ENCODE measurements at regions not wholly inside any gene's neighbourhood (a gene's known extent, or its start where the extent isn't known, plus 50 kb on each side); places are given as distances from the start of the nearest gene placed in this dataset.

GRCh38 chr4:66045913-66046312, 375.6 kb upstream of the EPHA5 start:
- Histone ChIP-seq H3K9me3 (no peaks in the 10 kb centered on the region), H3K36me3 (no peaks in the 10 kb centered on the region), H3K4me3 (no peak overlapping the region), H3K27me3 (no peaks in the 10 kb centered on the region), H3K4me1 (no peaks in the 10 kb centered on the region), H3K27ac (no peak overlapping the region)
- intact Hi-C loops (cut with DNase I; ENCODE audit: low total_unique reads) = no loop called here
- no peak for DNase-seq
- TF ChIP-seq CTCF (IDR thresholded peaks at IDR 0.05) (no peak), POLR2A (IDR thresholded peaks at IDR 0.05) (no peak)

- no peak overlapping the region for H3K4me3 ChIP-seq
- intact Hi-C loops (cut with DNase I; ENCODE audit: low total_unique reads) = no loop called here
- H3K36me3 ChIP-seq = no peaks in the 10 kb centered on the region
- TF ChIP-seq POLR2A (IDR thresholded peaks at IDR 0.05) (no peak), CTCF (IDR thresholded peaks at IDR 0.05) (no peak)
- H3K27me3 ChIP-seq = no peaks in the 10 kb centered on the region
- H3K9me3 ChIP-seq = no peaks in the 10 kb centered on the region
- no peak for DNase-seq
- H3K27ac ChIP-seq = no peak overlapping the region
- no peaks in the 10 kb centered on the region for H3K4me1 ChIP-seq
Measured at GRCh38 chr4:66035701-66036100, 365.4 kb upstream of the EPHA5 start.

- no peak for TF ChIP-seq CTCF (IDR thresholded peaks at IDR 0.05)
- no peak for TF ChIP-seq POLR2A (IDR thresholded peaks at IDR 0.05)
- no peak overlapping the region for H3K4me3 ChIP-seq
- H3K36me3 ChIP-seq = no peaks in the 10 kb centered on the region
- intact Hi-C loops (cut with DNase I; ENCODE audit: low total_unique reads) = no loop called here
- no peaks in the 10 kb centered on the region for H3K9me3 ChIP-seq
- H3K27ac ChIP-seq = no peak overlapping the region
- H3K4me1 ChIP-seq = no peaks in the 10 kb centered on the region
- no peak for DNase-seq
- H3K27me3 ChIP-seq = no peaks in the 10 kb centered on the region
Measured at GRCh38 chr4:66034671-66035070, 364.4 kb upstream of the EPHA5 start.

- no peak for DNase-seq
- Histone ChIP-seq H3K27ac (no peak overlapping the region), H3K27me3 (no peaks in the 10 kb centered on the region), H3K36me3 (no peaks in the 10 kb centered on the region), H3K4me3 (no peak overlapping the region), H3K9me3 (no peaks in the 10 kb centered on the region), H3K4me1 (no peaks in the 10 kb centered on the region)
- no peak for TF ChIP-seq CTCF (IDR thresholded peaks at IDR 0.05)
- no peak for TF ChIP-seq POLR2A (IDR thresholded peaks at IDR 0.05)
- intact Hi-C loops (cut with DNase I; ENCODE audit: low total_unique reads) = no loop called here
Measured at GRCh38 chr4:66034262-66034661, 364.0 kb upstream of the EPHA5 start.

GRCh38 chr4:66032571-66032970, 362.3 kb upstream of the EPHA5 start:
- intact Hi-C loops (cut with DNase I; ENCODE audit: low total_unique reads) = no loop called here
- Histone ChIP-seq H3K27me3 (no peaks in the 10 kb centered on the region), H3K36me3 (no peaks in the 10 kb centered on the region), H3K4me3 (no peak overlapping the region), H3K27ac (no peak overlapping the region), H3K9me3 (no peaks in the 10 kb centered on the region), H3K4me1 (no peaks in the 10 kb centered on the region)
- DNase-seq = no peak
- TF ChIP-seq POLR2A (IDR thresholded peaks at IDR 0.05) = no peak
- TF ChIP-seq CTCF (IDR thresholded peaks at IDR 0.05) = no peak

All from uterus (tissue), 3 donors.